Activated effector memory CD4-positive, alpha-beta T cell treated with anti-CD3 and anti-CD28 coated beads, Interleukin-2, amount 50 U/mL, for 16 hours (primary cell): ENCODE measurements at regions not wholly inside any gene's neighbourhood (a gene's known extent, or its start where the extent isn't known, plus 50 kb on each side); places are given as distances from the start of the nearest gene placed in this dataset.
"Not testable (repeated sequence)": the region's sequence is repeated elsewhere in the genome, so short reads cannot be mapped to it uniquely, and the experiment has no call there.

Experiments used
- DNase-seq: peaks from one replicate; pipeline ENCODE4 v3.0.0-alpha.2; 2020

GRCh38 chr20:52098186-52098585 lies 93.4 kb downstream of the ZFP64 start:
- no peak for DNase-seq

- DNase-seq = no peak
Measured at GRCh38 chr20:52096117-52096516, 95.5 kb downstream of the ZFP64 start.

DNA sequence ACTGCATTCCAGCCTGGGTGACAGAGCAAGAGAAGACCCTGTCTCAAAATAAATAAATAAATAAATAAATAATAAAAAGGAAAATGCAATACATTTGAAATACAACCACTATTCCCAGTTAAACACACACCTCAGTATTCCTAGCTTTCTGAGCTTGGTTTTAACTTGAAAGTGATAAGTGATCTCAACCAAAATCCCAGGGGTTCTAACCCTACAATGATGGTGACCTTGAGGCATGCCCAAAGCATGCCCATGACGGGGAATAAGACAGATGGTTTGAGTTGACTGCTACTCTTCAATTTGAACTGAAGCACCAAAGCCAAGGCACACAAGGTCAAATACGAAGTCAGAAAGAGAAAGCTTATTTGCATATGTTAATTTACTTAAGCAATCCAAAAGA lies 96.9 kb downstream of the ZFP64 start:
- no peak for DNase-seq

- DNase-seq = no peak
Measured at GRCh38 chr20:52093575-52093974, 98.0 kb downstream of the ZFP64 start.

DNA sequence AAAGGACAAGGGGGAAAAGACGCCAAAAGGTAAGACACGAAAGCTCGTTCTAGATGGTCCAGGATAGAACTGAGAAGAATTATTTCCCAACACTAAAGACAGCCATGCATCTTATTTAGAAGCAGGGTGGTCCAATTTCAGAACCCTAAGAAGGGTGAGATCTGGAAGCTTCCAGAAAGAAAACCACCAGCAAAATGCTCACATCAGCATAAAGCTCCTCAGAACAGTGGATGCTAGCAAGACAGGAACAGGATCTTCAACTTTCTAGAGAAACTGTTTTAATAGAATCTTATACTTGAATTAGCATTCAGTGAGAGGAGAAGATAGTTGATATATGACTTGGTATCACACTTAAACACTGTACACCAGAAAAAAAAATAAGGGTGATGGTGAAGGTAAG lies 101.5 kb downstream of the ZFP64 start:
- no peak for DNase-seq

DNA sequence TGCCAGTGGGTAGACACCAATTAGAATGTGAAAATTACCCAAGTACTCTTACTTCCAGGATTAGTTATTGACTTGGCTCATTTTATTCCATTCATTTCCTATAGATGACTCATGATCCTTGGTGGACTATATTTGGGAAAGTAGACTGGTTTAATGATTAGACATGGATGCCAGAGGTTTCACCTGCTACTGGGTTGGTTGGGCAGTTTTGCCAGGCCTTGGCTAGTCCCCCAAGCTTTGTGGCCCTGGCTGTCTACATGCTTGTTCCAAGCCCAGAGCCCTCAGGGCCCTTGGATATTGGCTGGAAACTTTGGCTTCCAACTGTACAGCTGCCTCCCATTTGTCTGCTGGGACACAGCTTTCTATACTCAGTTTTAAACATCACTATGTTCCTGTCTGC lies 104.1 kb downstream of the ZFP64 start:
- DNase-seq = no peak

GRCh38 chr20:52086878-52087277 lies 104.7 kb downstream of the ZFP64 start:
- DNase-seq = no peak

GRCh38 chr20:52084727-52085126 lies 106.9 kb downstream of the ZFP64 start:
- no peak for DNase-seq

DNA sequence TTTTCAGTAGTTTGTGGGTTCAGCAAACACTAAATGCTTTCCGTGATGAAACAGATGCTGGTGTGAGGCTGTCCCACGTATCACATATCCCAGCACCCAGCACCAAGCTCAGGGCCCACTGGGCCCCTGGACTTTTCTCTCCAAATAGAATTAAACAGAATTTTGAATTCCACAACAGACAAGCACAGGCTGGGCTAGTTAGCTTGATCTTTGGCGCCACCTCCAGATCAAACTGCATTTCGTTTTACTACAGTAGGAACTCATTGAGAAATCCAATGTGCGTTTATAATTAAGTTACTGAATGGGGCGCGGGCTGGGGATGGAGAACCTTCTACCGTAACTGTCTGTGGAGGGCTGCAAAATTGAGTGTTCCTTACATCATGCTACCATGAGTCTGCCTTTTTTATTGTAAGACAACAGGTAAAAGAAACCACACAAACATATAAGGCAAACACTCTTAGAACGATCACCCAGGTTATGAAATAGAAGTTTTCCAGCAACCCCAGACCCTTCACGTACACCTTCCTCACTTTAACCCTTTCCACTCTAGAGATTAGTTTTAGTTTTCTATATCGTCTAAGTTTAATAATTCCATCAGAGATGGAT lies 107.8 kb downstream of the ZFP64 start:
- peak; percentile 66 for DNase-seq

DNA sequence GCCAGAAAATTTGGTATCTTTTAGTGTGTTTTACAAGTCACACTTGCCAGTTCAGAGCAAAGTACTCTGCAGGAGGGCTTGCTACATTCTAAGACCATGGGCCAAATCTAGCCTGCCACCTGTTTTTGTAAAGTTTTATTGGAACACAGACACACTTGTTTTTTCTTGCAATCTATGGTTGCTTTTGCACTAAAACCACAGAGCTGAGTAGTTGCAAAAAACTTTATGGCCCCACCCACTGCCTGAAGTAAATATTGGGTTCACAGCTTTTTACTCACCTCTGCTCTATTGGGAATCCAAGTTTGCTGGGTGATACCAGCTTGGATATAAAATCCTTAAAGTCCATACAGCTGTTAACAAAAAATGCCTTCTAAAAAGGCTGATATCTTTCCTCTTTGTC lies 109.0 kb downstream of the ZFP64 start:
- DNase-seq = no peak

- DNase-seq = no peak
Measured at GRCh38 chr20:52081791-52082190, 109.8 kb downstream of the ZFP64 start.

DNA sequence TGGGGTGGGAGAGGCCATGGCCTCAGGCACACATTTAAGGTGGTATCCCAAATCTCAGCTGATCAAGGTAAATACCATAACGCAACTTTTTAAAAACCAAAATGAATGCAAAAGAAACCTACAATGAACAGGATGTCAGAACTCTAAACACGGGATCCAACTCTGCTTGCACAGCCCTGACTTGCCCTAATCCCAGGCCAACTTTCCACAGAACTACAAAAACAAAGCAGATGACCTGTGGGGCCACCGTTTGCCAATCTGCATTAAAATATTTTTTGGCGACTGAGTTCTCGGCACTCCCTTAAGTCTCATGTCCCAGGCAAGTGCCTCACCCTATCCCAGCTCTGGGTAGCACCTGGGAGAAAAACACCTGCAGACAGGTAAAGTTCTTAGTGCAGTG lies 110.5 kb downstream of the ZFP64 start:
- no peak for DNase-seq

GRCh38 chr20:52078289-52078688 lies 113.3 kb downstream of the ZFP64 start:
- DNase-seq = no peak

DNA sequence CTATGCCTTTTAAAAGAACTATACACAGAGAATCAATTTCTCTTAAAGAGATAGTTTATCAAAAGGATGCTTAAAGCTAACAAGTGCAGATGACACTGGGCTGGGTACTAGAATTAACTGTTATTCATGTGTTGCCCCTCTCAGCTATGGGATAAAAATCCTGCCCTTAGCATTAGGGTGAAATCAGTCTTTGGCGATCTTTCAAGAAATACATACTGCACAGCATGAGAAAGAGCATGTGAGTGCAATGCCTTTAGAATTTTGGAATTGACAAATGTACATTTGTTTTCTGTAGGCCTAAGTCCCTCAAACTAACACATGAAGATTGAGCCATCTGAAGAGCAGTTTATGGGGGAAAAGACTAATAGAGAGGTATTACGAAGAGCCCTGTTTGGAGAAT lies 115.4 kb downstream of the ZFP64 start:
- no peak for DNase-seq

- DNase-seq = no peak
Measured at GRCh38 chr20:52075400-52075799, 116.2 kb downstream of the ZFP64 start.

- no peak for DNase-seq
Measured at GRCh38 chr20:52071136-52071535, 120.4 kb downstream of the ZFP64 start.

GRCh38 chr20:52064931-52065330 lies 126.6 kb downstream of the ZFP64 start:
- no peak for DNase-seq

- no peak for DNase-seq
Measured at GRCh38 chr20:52062452-52063209, 128.9 kb downstream of the ZFP64 start.

DNA sequence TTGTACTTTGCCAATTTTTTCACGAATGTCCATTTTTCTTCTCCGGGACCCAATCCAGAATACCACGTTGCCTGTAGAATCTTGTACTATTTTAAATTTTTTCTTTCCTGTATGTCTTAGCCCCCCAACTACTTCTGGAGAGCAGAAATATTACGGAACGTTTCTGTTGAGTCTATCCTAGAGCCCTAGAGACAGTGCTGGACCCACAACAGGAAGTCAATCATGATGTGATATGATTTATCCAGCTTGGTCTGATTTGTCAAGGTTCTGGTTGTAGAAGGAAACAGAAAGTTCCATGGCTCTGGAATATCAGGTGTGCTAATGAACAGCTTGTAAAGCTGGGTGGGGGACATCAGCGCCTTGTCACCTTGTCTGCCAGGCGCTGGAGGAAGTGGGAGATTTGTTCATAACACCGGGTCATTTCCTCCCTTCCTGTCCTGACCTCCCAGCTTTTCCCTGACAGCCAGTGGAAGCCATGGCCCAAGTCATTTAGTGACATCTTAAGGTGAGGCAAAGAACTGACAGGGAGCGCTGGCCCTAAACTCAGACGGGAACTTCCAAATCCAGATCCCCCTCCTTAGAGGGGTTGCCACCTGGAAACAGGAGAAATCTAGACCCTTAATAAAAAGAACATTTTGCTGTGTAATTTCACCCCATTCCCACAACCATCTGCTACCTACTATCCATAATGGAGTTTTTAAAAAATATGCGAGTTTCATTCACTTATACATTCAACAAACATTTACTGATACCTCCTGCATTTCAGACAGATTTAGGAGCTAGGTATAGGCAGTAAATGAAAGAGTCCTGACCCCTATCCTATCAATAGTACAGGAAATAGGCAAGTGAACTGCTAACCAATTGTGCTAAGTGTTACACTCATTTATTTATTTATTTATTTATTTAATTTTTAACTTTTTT lies 130.5 kb downstream of the ZFP64 start:
- no peak for DNase-seq

GRCh38 chr20:52057133-52057532 lies 134.4 kb downstream of the ZFP64 start:
- not testable (repeated sequence) for DNase-seq

DNA sequence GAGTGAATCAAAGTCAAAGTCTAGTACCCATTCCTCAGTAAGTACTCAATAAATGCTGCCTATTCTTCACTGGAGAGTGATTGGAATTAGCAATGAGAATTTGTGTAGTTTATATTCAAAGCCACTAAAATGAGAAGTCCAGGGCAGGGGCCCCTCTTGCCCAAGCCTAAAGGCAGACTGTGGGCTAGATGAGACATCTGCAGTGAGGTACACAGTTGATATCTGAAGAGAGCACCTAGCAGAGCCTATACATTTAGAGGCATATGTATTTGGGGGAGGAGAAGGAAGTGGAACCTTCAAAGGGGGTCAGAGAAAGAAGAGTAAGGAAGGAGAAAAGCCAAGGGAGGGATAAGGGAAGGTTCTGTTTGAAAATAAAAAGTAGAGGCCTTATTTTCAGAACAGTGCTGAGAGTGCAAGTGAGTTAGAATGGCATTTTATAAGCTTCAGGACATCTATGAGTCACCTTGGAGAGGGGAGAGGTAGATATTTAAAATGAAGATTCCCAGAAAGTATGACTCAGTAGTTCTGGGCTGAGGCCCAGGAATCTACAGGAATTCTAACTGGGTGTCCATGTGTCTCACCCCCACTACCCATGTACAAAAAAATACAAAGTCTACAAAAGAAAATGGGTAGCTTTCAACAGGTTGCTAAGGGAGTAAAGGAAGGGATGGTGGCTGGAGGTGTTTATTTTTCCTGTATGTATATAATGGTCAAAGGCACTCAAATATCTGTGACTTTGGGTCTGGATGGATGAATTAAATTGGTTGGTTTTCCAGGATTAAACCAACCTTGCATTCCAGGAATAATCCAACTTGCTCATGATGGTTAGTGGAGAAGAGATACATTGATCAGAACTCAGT lies 135.1 kb downstream of the ZFP64 start:
- DNase-seq = no peak

DNA sequence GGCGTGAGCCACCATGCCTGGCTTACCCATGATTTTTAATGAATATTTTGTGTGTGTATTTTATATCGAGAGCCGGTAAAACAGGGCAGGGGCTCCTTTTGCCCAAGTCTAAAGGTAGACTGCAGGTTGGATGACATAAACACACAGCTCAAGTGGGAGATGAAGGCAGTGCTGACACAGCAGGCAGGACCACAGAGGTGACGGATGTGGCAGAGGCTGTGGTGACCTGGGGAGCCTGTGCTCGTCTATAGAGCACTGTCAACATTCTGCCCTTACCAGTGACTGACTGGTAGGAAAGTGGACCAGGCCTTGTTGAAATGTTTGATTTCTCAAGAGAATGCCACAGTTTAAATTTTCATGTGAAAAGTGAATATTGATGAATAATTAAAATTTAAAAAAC lies 137.5 kb downstream of the ZFP64 start:
- no peak for DNase-seq
